ENCODE measurements at regions not wholly inside any gene's neighbourhood (a gene's known extent, or its start where the extent isn't known, plus 50 kb on each side); places are given as distances from the start of the nearest gene placed in this dataset.
"Not testable (repeated sequence)": the region's sequence is repeated elsewhere in the genome, so short reads cannot be mapped to it uniquely, and the experiment has no call there.

- no peak for DNase-seq (ENCODE audit: low read depth, low spot score)
Observed at GRCh38 chr2:176914371-176914770, 298.2 kb upstream of the HNRNPA3 start.

- not testable (repeated sequence) for DNase-seq (ENCODE audit: low read depth, low spot score)
Observed at GRCh38 chr2:176922545-176922944, 290.0 kb upstream of the HNRNPA3 start.

- no peak for DNase-seq (ENCODE audit: low read depth, low spot score)
Observed at GRCh38 chr2:176923205-176923604, 289.4 kb upstream of the HNRNPA3 start.

GRCh38 chr2:176924909-176925534, 287.6 kb upstream of the HNRNPA3 start:
- DNase-seq (ENCODE audit: low read depth, low spot score): no peak

GRCh38 chr2:176926453-176926852, 286.1 kb upstream of the HNRNPA3 start:
- DNase-seq (ENCODE audit: low read depth, low spot score): no peak

- DNase-seq (ENCODE audit: low read depth, low spot score): not testable (repeated sequence)
Observed at GRCh38 chr2:176929387-176929786, 283.2 kb upstream of the HNRNPA3 start.

- no peak for DNase-seq (ENCODE audit: low read depth, low spot score)
Observed at GRCh38 chr2:176931588-176932563, 280.7 kb upstream of the HNRNPA3 start.

- no peak for DNase-seq (ENCODE audit: low read depth, low spot score)
Observed at GRCh38 chr2:176934131-176934530, 278.5 kb upstream of the HNRNPA3 start.

GRCh38 chr2:176934869-176935415, 277.7 kb upstream of the HNRNPA3 start:
- no peak for DNase-seq (ENCODE audit: low read depth, low spot score)

GRCh38 chr2:176935543-176936102, 277.0 kb upstream of the HNRNPA3 start:
- DNase-seq (ENCODE audit: low read depth, low spot score): no peak

GRCh38 chr2:176936410-176936809, 276.2 kb upstream of the HNRNPA3 start:
- no peak for DNase-seq (ENCODE audit: low read depth, low spot score)

GRCh38 chr2:176944998-176945397, 267.6 kb upstream of the HNRNPA3 start:
- DNase-seq (ENCODE audit: low read depth, low spot score): no peak

- no peak for DNase-seq (ENCODE audit: low read depth, low spot score)
Observed at GRCh38 chr2:176947754-176948153, 264.8 kb upstream of the HNRNPA3 start.

- not testable (repeated sequence) for DNase-seq (ENCODE audit: low read depth, low spot score)
Observed at GRCh38 chr2:176951218-176951617, 261.4 kb upstream of the HNRNPA3 start.

GRCh38 chr2:176956791-176957190, 255.8 kb upstream of the HNRNPA3 start:
- no peak for DNase-seq (ENCODE audit: low read depth, low spot score)

- no peak for DNase-seq (ENCODE audit: low read depth, low spot score)
Observed at GRCh38 chr2:176959614-176960013, 253.0 kb upstream of the HNRNPA3 start.

GRCh38 chr2:176960061-176960460, 252.5 kb upstream of the HNRNPA3 start:
- DNase-seq (ENCODE audit: low read depth, low spot score): no peak

- no peak for DNase-seq (ENCODE audit: low read depth, low spot score)
Observed at GRCh38 chr2:176960736-176961520, 251.7 kb upstream of the HNRNPA3 start.

- no peak for DNase-seq (ENCODE audit: low read depth, low spot score)
Observed at GRCh38 chr2:176961775-176962619, 250.6 kb upstream of the HNRNPA3 start.

GRCh38 chr2:176963568-176964287, 248.9 kb upstream of the HNRNPA3 start:
- DNase-seq (ENCODE audit: low read depth, low spot score): no peak

All from iPS DF 19.7 (cell line).